Upper lobe of left lung (tissue), 4 donors: ENCODE measurements at regions not wholly inside any gene's neighbourhood (a gene's known extent, or its start where the extent isn't known, plus 50 kb on each side); places are given as distances from the start of the nearest gene placed in this dataset.

ENCODE experiments used
- CTCF ChIP-seq, 6 experiments: fragments of 450-650 bp in 4 of 6; fragments of 200-600 bp in 2 of 6; sonication (generic) in 2 of 6; IDR thresholded peaks; one replicate each; pipeline ENCODE4 v1.5.1; 2016 to 2019; ENCODE audit warnings: antibody characterized with exemption in 6 of 6
- EP300 ChIP-seq, 4 donors: sonication (generic); formaldehyde crosslinking; IDR thresholded peaks; one replicate each; pipeline ENCODE4 v1.5.1; 2017; ENCODE audit warnings: antibody characterized with exemption in 4 of 4, control low read depth in 2 of 4
- POLR2A ChIP-seq, 4 donors: fragments of 450-650 bp; IDR thresholded peaks; one replicate each; pipeline ENCODE4 v1.5.1; 2016 to 2017; ENCODE audit warnings: antibody characterized with exemption in 4 of 4, mild to moderate bottlenecking in 2 of 4
- POLR2AphosphoS5 ChIP-seq, 2 donors: sonication (generic); formaldehyde crosslinking; IDR thresholded peaks; one replicate each; pipeline ENCODE4 v1.5.1; 2017; ENCODE audit warnings: antibody characterized with exemption in 2 of 2

GRCh38 chr10:4648999-4649398 lies 177.0 kb upstream of the AKR1E2 start:
- no peak for TF ChIP-seq CTCF (IDR thresholded peaks at IDR 0.05)
- no peak for TF ChIP-seq EP300 (IDR thresholded peaks at IDR 0.05)
- no peak for TF ChIP-seq POLR2A (IDR thresholded peaks at IDR 0.05)
- TF ChIP-seq POLR2AphosphoS5 (IDR thresholded peaks at IDR 0.05), result no peak
